ENCODE measurements at regions not wholly inside any gene's neighbourhood (a gene's known extent, or its start where the extent isn't known, plus 50 kb on each side); places are given as distances from the start of the nearest gene placed in this dataset.
"Not testable (repeated sequence)": the region's sequence is repeated elsewhere in the genome, so short reads cannot be mapped to it uniquely, and the experiment has no call there.

DNA sequence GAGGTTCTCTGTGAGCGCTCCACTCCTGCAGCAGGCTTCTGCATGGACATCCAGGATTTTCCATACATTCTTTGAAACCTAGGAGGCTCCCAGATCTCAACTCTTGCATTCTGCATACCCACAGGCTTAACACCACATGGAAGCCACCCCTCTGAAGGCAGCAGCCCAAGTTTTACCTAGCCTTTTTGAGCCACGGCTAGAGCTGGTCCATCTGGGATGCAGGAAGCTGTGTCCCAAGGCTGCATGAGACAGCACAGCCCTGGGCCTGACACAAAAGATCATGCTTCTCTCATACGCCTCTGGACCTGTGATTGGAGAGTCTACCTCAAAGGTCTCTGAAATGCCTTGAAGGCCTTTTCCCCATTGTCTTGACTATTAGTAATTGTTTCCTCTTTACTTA is 53.6 kb upstream of the RPRM start:
- no peak for DNase-seq

DNA sequence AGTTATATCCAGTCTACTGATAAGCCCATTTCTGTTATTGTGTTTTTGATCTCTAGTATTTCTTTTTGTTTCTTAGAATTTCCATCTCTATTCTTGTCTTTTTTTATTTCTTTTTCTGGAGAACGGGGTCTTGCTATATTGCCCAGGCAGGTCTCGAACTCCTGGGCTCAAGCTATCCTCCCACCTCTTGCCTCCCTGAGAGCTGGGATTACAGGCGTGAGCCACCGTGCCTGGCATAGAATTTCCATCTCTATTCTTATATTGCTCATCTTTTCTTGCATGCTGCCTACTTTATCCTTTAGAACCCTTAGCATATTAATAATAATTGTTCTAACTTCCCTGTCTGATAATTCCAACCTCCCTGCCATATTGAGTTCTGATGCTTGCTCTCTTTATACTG is 55.2 kb upstream of the RPRM start:
- DNase-seq = not testable (repeated sequence)

DNA sequence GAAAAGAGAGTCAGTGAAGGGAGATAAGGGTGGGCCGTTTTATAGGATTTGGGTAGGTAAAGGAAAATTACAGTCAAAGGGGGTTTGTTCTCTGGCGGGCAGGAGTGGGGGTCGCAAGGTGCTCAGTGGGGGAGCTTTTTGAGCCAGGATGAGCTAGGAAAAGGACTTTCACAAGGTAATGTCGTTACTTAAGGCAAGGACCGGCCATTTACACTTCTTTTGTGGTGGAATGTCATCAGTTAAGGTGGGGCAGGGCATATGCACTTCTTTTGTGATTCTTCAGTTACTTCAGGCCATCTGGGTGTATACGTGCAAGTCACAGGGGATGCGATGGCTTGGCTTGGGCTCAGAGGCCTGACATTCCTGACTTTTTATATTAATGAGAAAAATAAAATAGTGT is 56.0 kb upstream of the RPRM start:
- DNase-seq = not testable (repeated sequence)

DNA sequence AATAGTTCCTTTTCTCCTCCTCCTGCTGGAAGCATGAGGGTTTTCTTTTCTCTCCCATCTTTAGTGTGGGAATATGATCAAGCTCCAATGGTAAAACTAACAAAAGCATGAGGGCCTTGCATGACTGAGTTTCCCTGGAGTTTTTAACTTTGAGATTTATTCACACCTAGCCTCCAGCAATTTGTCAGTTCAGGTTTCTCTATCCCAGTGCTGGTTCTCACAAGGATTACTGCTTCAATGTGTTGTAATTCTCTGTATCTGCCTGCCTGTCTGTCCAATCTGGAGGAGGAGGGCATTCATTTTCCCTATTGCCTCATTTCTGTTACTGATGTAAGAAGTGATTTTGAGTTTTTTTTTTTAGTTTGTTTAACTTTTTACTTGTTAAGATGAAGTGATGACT is 57.6 kb upstream of the RPRM start:
- DNase-seq = peak; percentile 1

DNA sequence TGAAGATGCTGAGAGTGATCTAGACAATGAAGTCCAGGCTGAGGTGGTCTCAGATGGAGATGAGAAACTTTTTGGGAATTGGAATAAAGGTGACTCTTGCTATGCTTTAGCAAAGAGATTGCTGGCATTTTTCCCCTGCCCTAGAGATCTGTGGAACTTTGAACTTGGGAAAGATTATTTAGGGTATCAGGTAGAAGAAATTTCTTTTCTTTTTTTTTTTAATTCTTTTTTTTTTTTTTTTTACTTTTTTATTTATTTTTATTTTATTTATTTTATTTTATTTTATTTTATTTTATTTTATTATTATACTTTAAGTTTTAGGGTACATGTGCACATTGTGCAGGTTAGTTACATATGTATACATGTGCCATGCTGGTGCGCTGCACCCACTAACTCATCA is 59.5 kb upstream of the RPRM start:
- not testable (repeated sequence) for DNase-seq

DNA sequence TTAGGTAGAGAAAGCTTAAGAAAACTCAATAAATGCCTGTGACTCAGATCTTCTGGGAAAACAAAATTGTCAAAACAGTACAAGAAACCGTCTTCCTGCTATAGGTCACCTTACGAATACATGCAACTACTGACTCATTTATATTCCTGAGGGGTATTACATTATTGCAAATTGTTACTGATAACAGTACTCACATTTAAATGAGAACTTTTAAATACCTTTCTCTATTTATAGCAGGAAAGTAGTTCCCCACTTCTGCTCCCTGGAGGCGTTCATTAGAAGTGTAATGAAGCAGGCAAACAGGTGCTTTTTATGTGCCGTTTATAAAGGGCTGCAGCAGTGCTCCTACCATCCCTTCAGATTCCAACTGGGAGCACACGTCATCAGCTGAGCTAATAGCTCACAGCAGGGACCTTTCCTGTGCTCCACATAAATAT is 65.1 kb upstream of the RPRM start:
- DNase-seq = no peak

DNA sequence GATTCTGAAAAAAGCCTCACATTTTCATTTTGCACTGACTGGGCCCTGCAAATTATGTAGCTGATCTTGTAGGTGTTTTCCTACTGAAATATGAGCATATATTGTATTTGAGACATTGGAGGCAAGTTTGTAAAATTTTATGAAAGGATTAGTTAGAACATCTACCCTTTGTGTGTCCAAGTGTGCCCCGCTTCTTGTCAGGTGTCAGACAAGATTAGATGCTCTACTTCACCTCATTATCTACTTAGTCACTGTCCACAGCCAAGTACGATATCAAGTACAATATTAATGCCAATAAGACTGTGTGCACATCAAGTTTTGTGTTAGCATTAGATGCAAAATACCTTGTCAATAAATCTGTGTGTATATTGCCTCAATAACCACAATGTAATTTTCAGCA is 67.8 kb upstream of the RPRM start:
- no peak for DNase-seq

DNA sequence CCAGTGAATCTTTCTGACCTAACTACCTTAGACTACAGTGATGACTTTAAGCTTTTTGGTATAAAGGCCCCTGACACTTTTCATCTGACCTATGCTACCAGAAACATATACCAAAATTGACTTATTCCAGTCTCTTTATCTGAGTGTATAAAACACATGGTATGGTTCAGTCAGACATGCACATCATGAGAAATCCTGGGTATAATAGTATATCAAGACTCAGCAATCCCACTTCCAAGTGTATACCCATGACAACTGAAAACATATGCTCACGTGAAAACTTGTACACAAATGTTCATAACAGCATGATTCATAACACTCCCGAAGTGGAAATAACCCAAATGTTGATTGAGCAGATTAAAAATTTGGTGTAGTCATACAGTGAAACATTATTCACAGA is 70.0 kb upstream of the RPRM start:
- DNase-seq = no peak

DNA sequence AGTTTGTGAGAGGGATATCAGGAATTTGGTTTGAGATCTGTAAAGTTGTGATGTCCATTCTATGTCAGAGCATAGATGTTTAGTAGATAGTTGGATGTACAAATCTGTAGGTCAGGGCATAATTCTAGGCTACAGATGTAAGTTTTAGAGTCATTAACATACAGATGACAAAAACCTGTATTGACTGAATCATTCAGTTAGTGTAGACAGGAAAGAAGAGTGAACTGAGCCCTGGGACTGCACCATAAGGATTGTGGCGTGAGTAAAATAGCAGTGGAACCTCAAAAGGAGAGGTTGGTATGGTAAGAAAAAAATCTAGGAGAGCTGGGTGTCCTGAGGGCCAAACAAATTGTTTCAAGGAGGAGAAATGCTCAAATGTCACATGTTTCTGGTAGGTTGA is 73.1 kb upstream of the RPRM start:
- DNase-seq = no peak

DNA sequence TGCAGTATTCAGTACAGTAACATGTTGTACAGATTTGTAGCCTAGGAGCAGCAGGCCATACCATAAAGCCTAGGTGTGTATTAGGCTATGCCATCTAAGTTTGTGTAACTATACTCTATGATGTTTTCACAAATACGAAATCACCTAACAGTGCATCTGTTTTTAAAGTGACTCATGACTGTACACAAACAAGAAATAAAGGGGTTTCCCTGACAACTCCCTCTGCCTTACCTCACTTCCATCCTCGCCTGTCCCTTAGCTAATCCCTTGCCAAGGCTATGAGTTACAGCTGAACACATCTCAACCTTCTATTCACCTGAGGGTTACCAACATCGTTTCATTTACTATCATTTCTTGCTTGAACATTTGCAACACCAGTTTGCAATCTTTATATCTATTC is 78.6 kb upstream of the RPRM start:
- no peak for DNase-seq

DNA sequence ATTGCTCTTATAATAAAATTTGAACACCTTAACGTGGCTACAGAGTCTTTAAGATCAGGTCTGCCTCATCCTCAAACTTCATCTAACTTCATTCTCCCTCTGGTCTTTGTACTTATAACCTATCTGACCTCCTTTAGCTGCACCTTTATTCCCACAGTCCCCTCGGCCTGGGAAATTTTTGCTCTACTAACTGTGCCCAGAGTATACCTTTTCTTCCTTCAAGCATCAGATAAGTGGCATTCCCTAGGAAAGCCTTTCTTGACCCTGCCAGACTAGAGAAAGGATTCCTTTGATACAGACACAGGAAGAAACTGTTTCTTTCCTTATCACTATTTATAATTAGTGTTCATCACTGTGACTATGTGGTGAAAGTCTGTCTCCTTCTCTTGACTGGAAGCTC is 79.2 kb upstream of the RPRM start:
- DNase-seq = no peak

DNA sequence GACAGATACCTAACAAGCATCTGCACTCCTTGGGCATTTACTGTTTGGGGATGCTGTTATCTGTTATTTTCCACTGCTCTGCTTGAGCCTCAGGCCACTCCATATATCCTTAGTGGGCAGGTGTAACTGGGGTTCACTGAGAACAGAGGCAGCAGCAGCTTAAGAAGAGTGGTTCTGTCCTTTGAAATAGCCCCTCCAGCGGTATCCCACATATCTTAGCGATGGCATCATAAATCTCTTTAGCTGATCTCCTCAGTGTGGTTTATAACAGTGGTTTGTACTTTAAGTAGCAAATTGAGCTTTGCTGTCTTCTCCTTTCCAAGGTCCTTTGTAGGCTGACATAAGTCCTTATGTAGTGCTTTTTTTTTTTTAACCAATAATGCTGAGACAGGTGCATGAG is 79.7 kb upstream of the RPRM start:
- no peak for DNase-seq

DNA sequence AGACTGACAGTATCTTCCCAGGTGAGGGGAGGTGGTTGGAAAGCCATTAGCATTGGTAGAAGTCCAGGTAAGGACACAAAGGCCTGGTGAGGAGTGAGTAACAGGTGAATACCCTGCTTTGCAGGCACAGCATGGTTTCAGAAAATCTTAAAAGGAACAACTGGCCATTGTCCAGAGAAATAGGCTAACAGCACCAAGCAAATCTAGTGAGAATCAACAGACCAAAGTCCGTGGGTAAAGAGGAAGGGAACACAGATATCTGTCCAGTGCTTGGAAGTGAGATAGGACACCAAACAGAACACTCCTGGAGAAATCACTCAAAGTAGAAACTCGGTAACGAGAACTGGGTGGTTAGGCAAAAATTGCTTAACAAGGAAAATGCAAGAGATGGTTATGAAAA is 88.8 kb upstream of the RPRM start:
- DNase-seq = no peak

DNA sequence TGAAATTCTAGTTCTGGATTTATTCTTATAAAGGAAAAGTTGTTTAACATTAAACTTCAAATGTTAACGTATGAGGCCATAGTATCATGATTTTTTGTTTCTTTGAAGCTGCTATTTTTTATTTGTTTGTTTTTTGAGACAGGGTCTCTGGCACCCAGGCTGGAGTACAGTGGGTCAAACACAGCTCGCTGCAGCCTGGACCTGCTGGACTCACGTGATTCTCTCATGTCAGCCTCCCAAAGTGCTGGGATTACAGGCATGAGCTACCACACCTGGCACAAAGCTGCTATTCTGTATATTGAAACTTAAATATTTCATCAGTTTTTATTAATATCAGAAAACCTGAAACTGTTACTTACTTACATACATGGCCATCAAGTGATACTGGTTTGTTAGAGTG is 89.5 kb upstream of the RPRM start:
- no peak for DNase-seq

DNA sequence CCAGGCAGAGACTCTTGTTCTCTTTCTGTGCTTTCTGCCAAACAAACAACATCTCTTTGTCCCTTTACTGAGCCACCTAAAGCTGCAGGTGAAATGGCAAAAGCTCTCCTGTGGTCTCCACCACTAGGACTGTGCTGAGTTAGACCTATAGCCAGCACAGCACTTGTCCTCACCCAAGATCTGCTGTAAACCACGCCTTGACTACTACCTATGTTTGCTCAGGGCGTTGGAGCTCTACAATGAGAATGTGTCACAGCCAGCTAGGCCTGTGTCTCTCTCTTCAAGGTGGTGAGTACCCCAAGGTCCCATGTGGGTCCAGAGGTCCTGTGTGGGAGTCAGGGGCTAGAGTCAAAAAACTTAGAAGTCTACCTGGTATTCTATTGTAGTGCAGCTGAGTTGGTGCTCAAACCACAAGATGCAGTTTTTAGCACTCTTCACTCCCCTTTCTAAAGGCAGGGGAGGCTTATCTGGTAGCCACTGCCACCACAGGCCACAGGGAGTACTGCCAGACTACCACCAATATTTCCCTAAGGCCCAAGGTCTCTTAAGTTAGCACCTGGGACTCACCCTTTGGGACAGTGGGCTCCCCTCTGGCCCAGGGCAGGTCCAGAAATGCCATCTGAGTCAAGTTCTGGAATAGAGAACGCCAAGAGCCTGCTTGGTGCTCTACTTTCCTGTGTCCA is 96.8 kb upstream of the RPRM start:
- no peak for DNase-seq

DNA sequence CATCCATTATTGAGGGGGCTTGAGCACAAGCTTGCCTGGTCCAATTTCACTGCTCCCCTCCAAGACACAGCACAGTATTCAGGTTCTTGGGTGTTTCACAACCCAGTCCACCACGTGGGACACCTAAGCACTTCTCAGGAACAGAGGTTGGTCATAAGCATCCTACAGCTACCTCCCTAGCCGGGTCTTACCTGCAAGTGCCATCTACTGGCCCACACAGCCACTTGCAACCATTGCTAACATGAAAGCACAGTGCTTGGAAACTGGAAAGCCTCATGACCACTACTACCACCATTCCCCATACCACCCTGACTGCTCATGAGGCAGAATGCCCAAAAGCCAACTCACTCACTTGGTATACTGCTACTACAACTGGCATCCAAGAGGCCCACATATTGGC is 105.7 kb upstream of the RPRM start:
- no peak for DNase-seq

DNA sequence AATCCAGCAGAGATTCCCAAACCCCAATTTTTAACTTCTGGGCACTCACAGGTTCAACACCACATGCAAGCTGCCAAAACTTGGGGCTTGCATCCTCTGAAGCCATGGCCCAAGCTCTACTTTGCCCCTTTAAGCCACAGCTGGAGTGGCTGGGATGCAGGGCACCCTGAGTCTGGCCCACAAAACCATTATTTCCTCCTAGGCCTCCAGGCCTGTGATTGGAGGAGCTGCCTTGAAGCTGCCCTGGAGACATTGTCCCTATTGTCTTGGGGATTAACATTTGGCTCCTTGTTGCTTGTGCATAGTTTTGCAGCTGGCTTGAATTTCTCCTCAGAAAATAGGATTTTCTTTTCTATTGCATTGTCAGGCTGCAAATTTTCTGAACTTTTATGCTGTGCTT is 109.8 kb upstream of the RPRM start:
- no peak for DNase-seq

DNA sequence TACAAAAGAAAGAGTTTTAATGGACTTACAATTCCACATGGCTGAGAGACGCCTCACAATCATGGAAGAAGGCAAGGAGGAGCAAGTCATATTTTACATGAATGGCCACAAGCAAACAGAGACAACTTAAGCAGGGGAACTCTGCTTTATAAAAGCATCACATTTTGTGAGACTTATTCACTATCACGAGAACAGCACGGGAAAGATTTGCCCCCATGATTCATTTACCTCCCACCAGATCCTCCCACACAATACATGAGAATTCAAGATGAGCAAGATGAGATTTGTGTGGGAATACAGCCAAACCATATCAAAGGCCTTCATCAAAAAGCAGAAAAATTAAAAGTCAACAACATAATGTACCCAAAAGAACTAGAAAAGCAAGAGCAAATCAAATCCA is 111.0 kb upstream of the RPRM start:
- no peak for DNase-seq

DNA sequence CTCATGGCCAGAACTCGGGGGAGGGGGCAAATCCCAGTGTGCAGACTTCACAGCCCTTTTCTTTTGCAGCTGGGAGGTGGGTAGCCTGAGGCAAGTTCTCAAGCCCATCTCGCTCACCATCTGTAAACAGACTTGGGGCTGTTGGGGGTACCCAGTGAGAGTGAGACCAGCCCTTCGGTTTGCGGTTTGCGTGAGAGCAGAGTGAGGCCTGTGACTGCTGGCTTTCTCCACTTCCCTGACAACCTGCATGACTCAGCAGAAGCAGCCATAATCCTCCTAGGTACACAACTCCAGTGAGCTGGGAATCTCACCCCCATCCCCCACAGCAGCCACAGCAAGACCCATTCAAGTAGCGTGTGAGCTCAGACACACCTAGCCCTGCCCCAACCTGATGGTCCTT is 114.5 kb upstream of the RPRM start:
- DNase-seq = not testable (repeated sequence)

DNA sequence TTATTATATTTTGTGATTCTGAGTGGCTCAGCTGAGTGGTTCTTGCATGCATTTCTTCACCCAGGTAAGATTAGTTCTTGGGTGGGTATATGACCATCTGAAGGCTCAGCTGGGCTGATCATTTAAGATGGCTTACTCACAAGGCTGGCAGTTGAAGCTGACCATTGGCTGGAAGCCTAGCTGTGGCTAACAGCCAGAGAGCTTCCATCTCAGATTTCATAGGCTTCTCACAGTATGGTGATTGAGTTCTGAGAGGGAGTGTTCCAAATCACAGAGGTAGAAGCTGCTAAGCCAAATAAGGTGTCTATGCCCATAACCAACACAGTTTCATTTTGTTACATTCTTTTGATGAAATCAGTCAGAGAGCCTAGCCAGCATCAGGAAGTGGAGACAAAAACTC is 117.4 kb upstream of the RPRM start:
- peak; percentile 8 for DNase-seq

DNA sequence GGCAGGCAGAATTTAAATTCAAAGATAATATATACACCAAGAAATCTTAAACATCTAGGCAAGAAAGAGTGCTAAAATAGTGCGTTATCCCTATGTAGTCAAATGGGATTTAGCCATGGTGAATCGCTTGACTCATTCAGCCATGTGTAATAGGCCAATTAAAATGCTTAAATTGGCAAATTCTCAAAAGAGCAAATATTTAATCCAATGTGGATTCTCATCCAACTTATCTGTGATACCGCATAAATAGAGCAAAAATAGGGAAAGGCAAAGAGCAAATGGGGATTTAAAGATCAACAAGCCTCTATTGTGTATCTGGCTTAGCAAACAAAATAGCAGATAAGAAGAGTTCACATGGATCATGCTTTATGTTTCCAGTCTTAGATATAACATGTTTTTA is 123.2 kb upstream of the RPRM start:
- DNase-seq = no peak

DNA sequence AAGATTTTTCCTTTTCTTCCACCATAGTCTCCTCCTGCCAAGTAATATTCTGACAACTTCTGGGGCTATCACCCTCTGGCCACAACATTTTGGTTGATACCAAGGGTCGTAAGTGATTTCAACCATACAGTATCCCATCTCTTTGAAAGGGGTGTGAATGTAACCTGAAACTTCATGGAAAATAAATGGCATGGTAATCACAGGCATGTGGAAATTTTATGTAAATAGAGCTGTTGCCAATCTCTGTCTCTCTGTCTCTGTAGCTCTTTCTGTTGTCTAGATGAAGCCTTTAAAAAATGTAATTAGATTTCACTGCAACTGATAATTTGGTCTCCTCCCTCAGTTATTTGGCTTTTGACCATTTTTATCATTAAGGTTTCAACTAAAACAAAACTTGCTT is 125.6 kb upstream of the RPRM start:
- no peak for DNase-seq

DNA sequence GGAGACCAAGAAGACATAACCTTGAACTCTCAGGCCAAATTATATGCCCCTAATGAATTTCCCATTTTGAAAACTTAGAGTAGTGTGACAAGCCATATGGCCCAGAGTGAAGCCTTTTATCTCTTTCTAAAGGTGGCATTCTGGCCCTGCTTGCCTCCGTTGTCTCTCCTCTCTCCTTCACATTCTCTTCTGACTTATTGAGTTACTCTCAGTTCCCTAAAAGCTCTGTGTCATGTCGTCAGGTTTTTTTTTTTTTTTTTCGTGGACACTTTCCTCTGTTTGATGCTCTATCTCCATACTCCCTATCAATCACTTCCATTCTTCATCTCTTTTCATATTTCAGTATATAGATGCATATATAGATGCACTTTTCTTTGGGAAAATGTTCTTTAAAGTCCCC is 128.1 kb upstream of the RPRM start:
- DNase-seq = no peak

DNA sequence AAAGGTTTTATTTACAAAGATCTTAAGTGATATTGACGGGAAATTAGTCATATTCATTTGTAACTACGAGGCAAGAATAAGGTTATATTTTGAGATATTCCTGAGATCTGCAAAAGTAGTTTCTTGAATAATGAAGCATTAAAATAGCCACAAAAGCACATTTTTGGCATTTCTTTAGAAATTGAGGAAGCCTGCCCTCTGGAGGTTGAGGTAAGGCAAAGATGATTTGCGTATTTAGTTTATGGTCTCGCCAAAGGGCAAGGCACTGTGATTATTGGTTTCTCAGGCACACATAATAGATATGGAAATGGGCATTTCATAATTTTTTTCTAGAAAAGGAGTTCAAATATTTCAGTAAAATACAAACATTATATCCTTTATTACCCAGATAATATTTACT is 143.7 kb upstream of the RPRM start:
- no peak for DNase-seq

DNA sequence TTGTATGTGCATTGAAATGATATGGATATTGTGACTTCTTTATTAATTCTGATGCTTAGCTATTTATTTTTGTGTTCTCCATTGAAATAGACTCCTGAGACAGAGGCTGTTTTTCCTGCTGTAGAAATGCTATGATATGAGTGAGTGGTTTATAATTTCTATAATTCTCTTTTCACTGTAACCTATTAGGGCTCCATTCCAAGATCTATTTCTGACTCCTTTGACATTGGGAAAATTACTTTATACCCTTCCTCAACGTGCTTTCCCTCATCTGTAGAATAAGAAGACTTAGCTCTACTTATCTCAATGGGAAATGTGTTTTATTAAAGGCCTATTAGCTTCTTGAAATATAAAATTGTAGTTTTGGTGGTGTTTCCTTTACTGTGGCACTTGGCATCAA is 144.5 kb upstream of the RPRM start:
- DNase-seq = no peak
